ENCODE measurements at regions not wholly inside any gene's neighbourhood (a gene's known extent, or its start where the extent isn't known, plus 50 kb on each side); places are given as distances from the start of the nearest gene placed in this dataset.

DNA sequence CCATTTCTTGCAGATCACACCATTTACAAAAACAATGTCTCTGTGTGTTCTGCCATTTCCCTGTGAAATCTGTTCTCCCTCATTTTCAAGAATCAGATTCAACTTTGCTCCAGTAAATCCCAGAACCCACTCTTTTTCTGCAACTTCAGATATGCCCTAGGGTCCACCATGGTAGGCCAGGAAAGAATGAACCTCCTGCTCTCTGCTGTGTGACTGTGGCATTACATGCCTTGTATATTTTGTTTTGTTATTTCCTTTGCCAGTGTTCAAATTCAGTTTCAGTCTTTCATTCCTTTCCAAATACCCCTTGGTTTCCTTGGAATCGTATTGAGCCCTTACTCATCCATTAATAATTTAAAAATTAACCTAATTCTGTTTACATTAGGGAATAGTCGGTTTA, 290.2 kb upstream of the VCX start:
- ATAC-seq, result no peak
- no peaks in the 10 kb centered on the region for H3K27me3 Mint-ChIP-seq
- CTCF ChIA-PET, result no interaction called here
- POLR2A ChIA-PET, result no interaction called here
- TF ChIP-seq, protein P1, sequence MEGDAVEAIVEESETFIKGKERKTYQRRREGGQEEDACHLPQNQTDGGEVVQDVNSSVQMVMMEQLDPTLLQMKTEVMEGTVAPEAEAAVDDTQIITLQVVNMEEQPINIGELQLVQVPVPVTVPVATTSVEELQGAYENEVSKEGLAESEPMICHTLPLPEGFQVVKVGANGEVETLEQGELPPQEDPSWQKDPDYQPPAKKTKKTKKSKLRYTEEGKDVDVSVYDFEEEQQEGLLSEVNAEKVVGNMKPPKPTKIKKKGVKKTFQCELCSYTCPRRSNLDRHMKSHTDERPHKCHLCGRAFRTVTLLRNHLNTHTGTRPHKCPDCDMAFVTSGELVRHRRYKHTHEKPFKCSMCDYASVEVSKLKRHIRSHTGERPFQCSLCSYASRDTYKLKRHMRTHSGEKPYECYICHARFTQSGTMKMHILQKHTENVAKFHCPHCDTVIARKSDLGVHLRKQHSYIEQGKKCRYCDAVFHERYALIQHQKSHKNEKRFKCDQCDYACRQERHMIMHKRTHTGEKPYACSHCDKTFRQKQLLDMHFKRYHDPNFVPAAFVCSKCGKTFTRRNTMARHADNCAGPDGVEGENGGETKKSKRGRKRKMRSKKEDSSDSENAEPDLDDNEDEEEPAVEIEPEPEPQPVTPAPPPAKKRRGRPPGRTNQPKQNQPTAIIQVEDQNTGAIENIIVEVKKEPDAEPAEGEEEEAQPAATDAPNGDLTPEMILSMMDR (IDR thresholded peaks at IDR 0.05), result no peak
- H3K36me3 Mint-ChIP-seq (ENCODE audit: low read depth), result no peaks in the 10 kb centered on the region
- no peaks in the 10 kb centered on the region for H3K9me3 Mint-ChIP-seq
- DNase-seq, result no peak
- no peaks in the 10 kb centered on the region for H3K4me1 Mint-ChIP-seq (ENCODE audit: low read depth)
- no peak overlapping the region for H3K27ac Mint-ChIP-seq
- intact Hi-C loops (cut with micrococcal nuclease), result no loop called here
- H3K4me3 Mint-ChIP-seq, result no peak overlapping the region

DNA sequence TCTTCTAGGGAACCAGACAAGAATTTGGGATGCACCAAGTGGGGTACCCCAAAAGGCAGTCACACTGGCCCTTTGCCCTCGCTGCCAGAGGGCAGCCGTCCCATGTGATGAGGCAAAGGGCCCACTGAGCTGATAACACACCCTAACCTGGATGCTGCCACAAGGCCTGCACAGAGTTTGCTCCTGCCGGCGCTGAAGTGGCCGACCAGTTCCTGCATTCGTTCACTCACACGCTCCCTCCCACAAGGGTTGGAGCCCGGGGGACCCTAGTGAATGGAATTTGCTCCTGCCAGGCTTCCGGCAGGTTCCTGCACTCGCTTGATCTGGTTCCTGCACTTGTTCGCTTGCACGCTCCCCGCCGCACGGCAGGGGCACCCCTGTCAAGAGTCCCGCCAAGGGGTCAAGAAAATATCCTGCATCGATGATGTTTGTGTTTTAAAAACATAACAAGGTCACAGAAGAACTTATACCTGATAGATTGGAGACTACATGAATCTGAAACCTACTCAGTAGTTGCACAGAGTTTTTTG, 296.4 kb upstream of the VCX start:
- Mint-ChIP-seq H3K36me3 (ENCODE audit: low read depth) (no peaks in the 10 kb centered on the region), H3K27ac (no peak overlapping the region), H3K9me3 (no peaks in the 10 kb centered on the region), H3K4me1 (ENCODE audit: low read depth) (no peaks in the 10 kb centered on the region), H3K4me3 (no peak overlapping the region), H3K27me3 (no peaks in the 10 kb centered on the region)
- intact Hi-C loops (cut with micrococcal nuclease), result no loop called here
- ChIA-PET POLR2A (no interaction called here), CTCF (no interaction called here)
- ATAC-seq (no peak), DNase-seq (no peak)
- TF ChIP-seq, protein P1 (IDR thresholded peaks at IDR 0.05), result no peak

DNA sequence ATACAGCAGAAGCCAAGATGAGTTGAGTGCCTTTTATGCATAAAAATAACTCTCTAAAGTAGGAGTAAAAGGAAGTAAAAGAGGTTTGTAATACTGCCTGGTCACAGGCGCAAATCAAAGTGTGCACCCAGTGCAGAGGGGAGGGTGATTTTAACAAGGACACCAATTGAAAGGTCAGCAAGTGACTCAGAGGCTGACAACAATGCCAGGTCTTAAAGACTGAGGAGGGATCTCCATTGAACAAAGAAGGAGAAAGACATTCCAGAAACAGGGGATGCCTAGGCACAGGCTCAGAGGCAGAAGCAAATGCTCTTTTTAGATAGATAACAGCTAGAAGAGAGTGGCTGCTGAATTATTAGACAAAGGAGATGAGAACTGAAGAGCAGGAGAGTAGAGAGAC, 297.4 kb upstream of the VCX start:
- DNase-seq (no peak), ATAC-seq (no peak)
- Mint-ChIP-seq H3K27ac (no peak overlapping the region), H3K4me3 (no peak overlapping the region), H3K27me3 (no peaks in the 10 kb centered on the region), H3K9me3 (no peaks in the 10 kb centered on the region), H3K36me3 (ENCODE audit: low read depth) (no peaks in the 10 kb centered on the region), H3K4me1 (ENCODE audit: low read depth) (no peaks in the 10 kb centered on the region)
- POLR2A ChIA-PET, result no interaction called here
- intact Hi-C loops (cut with micrococcal nuclease), result no loop called here
- TF ChIP-seq, protein P1 (IDR thresholded peaks at IDR 0.05), result no peak
- CTCF ChIA-PET, result no interaction called here

DNA sequence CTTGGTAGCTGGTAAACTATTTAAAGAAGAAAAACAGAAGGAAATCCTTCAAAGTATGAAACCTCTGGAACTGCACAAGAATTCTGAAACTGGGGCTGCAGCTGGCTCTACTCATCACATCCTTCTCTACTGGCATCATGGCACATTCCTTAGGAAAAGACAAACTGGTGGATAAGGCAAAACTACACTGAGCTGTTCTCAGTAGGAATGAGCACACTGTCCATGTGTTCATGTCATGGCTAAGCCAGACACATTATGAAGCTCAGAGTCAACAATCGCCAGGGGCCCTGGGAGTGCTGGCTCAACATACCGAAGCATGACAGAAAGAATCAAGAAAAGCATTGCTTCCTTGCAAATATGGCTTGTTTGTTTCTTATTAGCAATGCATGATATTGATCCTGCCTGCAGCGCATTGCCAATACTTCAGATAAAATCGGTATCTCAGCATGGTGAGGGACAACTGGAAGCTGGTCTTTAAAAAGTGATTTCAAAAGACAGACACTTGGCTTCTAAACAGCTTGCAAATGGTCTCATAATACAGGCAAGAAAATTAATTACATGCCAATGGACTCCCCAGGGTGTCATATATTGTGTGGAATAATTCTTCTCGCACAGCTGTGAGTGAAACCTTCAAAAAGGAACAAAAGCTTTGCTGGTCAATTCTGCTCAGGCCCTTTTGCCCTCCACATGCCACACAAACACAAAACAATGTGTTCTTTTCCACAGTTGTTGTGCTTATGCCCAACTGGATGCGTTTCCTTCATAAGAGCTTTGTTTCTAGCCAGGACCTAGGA, 300.2 kb upstream of the VCX start:
- Mint-ChIP-seq H3K36me3 (ENCODE audit: low read depth) (no peaks in the 10 kb centered on the region), H3K4me3 (no peak overlapping the region), H3K9me3 (no peaks in the 10 kb centered on the region), H3K4me1 (ENCODE audit: low read depth) (no peaks in the 10 kb centered on the region), H3K27me3 (no peaks in the 10 kb centered on the region), H3K27ac (no peak overlapping the region)
- ChIA-PET CTCF (no interaction called here), POLR2A (no interaction called here)
- DNase-seq (no peak), ATAC-seq (no peak)
- TF ChIP-seq, protein P1 (IDR thresholded peaks at IDR 0.05), result no peak
- intact Hi-C loops (cut with micrococcal nuclease), result no loop called here

DNA sequence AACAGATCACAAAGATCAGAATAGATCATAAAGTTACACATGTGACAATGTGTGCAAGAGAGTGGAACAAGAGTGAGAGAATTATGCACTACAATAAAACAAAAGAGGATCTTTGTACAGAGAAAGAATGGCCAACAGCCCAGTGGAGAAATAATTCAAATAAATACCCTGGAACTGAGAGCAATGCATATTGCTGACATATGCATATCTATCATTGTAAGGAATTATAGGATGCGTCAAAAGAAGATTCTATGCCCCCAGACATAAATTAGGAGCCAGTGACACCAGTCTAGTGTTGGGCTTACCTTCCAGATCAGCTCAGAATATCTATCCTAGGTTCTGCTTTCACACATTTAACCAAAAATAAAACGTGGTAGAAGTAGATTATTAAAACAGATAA, 320.1 kb upstream of the VCX start:
- Mint-ChIP-seq H3K4me3 (no peak overlapping the region), H3K27me3 (no peaks in the 10 kb centered on the region), H3K36me3 (ENCODE audit: low read depth) (no peaks in the 10 kb centered on the region), H3K27ac (no peak overlapping the region), H3K9me3 (no peaks in the 10 kb centered on the region), H3K4me1 (ENCODE audit: low read depth) (no peaks in the 10 kb centered on the region)
- TF ChIP-seq, protein P1 (IDR thresholded peaks at IDR 0.05), result no peak
- POLR2A ChIA-PET, result no interaction called here
- ATAC-seq (no peak), DNase-seq (no peak)
- intact Hi-C loops (cut with micrococcal nuclease), result no loop called here
- CTCF ChIA-PET, result no interaction called here

Data from activated CD8-positive, alpha-beta T cell treated with anti-CD3 and anti-CD28 coated beads for 36 hours (primary cell).